C4-2B (cell line): ENCODE measurements at regions not wholly inside any gene's neighbourhood (a gene's known extent, or its start where the extent isn't known, plus 50 kb on each side); places are given as distances from the start of the nearest gene placed in this dataset.
"Not testable (repeated sequence)": the region's sequence is repeated elsewhere in the genome, so short reads cannot be mapped to it uniquely, and the experiment has no call there.

Experiments used
- H3K27ac ChIP-seq: fragments of 450-650 bp; 2 replicates; pipeline ENCODE4 v1.5.1; 2017
- ZFX ChIP-seq: fragments of 450-650 bp; IDR thresholded peaks from 2 replicates; pipeline ENCODE4 v1.6.1; 2017
- TF ChIP-seq, protein P1 (sequence below): fragments of 450-650 bp; conservative IDR thresholded peaks from 2 replicates; pipeline ENCODE4 v1.5.1; 2017; ENCODE audit warnings: mild to moderate bottlenecking

DNA sequence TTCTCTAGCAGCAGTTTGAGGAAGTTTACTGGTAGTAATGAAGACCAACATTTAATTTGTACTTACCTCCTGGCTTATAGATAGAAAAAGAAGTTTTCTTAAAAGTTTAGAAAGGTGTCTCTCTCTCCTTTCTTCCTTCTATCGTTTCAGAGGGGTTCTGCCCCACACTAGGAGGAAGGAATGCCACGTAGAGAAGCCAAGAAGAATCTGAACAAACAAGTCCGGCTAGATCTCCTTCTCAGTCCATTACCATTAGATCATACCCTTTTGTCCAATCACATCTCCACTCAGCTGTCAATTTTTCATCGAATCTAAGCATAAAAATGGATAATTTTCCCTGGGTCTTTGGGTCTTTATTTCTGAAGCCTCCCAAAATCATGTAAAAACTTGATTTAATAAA, 1048.1 kb downstream of the SI start:
- H3K27ac ChIP-seq, result no peak overlapping the region
- TF ChIP-seq ZFX, result no peak
- TF ChIP-seq, protein P1, sequence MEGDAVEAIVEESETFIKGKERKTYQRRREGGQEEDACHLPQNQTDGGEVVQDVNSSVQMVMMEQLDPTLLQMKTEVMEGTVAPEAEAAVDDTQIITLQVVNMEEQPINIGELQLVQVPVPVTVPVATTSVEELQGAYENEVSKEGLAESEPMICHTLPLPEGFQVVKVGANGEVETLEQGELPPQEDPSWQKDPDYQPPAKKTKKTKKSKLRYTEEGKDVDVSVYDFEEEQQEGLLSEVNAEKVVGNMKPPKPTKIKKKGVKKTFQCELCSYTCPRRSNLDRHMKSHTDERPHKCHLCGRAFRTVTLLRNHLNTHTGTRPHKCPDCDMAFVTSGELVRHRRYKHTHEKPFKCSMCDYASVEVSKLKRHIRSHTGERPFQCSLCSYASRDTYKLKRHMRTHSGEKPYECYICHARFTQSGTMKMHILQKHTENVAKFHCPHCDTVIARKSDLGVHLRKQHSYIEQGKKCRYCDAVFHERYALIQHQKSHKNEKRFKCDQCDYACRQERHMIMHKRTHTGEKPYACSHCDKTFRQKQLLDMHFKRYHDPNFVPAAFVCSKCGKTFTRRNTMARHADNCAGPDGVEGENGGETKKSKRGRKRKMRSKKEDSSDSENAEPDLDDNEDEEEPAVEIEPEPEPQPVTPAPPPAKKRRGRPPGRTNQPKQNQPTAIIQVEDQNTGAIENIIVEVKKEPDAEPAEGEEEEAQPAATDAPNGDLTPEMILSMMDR, result no peak

DNA sequence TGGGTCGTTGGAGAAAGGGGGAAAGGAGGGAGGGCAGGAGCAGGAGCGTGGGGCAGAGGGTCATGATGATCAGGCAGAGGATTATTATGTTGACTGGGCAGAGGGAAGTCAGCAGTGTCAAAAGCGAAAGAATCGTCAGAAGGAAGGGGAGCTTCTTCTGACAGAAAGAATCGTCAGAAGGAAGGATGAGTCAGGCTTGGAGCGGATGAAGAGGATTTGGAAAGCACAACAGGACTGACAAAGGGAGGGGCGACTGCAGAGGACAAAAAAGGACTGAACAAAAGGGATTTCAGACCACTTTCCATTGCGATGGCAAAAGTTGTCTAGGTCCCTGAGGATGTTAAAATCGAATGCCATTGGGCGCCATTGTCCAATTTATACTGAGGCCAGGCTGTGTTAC, 1053.5 kb downstream of the SI start:
- no peak overlapping the region for H3K27ac ChIP-seq
- TF ChIP-seq, protein P1, result no peak
- no peak for TF ChIP-seq ZFX

DNA sequence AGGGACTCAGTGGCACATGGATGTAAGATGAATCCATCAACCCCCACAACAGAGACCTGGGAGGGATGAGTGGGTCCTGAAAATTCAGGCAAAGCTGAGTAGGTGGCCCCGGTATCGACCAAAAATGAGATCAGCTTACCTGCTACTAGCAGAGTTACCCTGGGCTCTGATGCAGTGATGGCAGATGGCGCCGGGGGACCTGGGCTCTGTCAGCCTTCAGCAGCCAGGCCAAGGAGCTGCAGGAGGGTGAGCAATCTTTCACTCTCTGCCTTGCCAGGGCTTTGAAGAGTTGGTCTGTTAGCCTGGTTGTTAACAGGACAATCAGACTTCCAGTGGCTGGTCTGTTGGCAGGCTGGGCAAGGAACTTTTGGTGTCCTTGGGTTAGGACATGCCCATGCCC, 1054.8 kb downstream of the SI start:
- no peak overlapping the region for H3K27ac ChIP-seq
- TF ChIP-seq ZFX, result no peak
- TF ChIP-seq, protein P1, result no peak

DNA sequence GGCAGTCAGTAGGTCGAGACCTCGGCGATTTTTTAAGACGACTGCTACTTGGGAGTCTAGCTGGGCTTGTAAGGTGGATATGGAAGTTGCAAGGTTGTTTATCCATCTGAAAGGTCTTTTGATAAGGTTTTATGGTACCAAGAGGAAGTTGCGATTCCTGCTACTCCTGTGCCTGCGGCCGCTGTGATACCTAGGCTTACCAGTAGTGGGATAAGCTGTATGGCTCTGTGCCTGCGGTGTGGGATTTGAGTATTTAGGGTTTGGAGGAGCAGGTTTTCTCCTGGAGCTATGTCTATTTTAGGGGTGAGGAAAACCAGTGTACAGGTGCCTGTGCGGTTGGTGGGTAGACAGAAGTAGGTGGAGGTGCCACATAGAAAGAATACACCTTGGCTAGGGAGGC, 1059.8 kb downstream of the SI start:
- no peak for TF ChIP-seq ZFX
- TF ChIP-seq, protein P1, result no peak
- no peak overlapping the region for H3K27ac ChIP-seq

DNA sequence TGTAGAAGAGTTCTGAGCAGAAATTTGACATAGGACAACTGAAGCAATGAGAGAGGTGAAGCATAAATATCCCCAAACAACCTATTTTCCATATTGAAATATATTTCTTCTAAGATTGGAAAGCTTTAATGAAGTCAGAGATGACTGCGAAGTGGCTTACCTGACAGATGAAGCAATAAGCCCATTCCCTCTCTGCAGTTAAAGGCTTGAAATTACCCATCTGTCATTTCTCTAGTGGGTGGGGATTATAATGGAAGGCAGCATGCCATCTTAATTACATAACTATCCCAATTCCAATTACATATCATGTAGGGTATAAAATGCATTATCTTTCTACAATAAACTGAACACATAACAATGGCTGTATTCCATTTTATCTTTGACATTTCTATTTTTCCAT, 1070.5 kb downstream of the SI start:
- TF ChIP-seq ZFX, result no peak
- TF ChIP-seq, protein P1, result no peak
- H3K27ac ChIP-seq, result no peak overlapping the region

DNA sequence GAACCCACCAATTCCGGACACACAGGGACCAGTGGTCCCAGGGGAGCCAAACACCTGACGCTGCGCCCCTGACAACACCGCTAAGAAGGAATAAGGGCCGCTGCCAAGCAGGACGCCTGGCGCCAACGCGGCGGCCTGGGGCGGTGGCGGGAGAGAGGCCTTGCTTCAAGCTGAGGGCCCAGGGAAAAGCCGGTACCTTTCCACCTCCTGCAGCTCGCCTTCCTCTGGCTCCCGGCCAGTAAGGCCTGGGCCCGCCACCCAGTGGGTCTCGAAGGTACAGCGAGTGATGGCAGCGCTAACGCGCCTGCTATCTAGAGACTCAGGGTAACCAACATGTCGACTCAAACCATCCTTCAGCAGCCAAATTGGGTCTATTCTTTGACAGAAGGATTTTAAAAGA, 1074.1 kb downstream of the SI start:
- TF ChIP-seq, protein P1, result peak; percentile 72
- TF ChIP-seq ZFX, result no peak

DNA sequence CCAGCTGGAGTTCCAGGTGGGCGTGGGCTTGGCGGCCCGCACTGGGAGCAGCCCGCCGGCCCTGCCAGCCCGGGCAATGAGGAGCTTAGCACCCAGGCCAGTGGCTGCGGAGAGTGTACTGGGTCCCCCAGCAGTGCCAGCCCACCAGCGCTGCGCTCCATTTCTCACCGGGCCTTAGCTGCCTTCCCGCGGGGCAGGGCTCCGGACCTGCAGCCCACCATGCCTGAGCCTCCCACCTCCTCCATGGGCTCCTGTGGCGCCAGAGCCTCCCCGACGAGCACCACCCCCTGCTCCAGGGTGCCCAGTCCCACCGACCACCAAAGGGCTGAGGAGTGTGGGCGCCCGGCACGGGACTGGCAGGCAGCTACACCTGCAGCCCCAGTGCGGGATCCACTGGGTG, 1075.3 kb downstream of the SI start:
- H3K27ac ChIP-seq, result not testable (repeated sequence)

More for the DNA sequence above, 1074.1 kb downstream of the SI start:
- H3K27ac ChIP-seq, result no peak overlapping the region

DNA sequence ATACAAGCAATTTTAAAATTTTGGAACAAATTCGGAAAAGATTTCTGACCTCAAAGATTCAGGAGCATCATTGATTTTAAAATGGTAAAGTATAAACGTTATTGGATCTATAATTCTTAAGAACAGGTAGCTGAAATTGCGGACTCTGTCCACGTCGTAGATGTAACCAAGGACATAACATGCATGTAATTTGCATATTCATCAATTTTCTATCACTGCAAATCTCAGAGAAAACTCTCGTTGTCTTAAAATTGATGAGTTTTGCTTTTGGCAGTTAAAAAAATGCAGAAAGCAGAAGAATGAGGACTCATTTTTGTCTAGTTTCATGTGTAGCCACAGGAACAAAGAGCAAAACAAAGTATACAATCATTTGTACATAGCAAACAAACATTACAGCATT, 1094.4 kb downstream of the SI start:
- H3K27ac ChIP-seq, result no peak overlapping the region
- TF ChIP-seq, protein P1, result no peak
- TF ChIP-seq ZFX, result no peak
